HG03175 (cell line): ENCODE measurements at regions not wholly inside any gene's neighbourhood (a gene's known extent, or its start where the extent isn't known, plus 50 kb on each side); places are given as distances from the start of the nearest gene placed in this dataset.

Source experiments
- ATAC-seq: cut with Tn5 transposase; IDR thresholded peaks from one replicate; pipeline ENCODE4 v1.9.1; 2021; ENCODE audit warnings: mild to moderate bottlenecking, moderate library complexity; ENCODE audit not compliant: unreplicated experiment

DNA sequence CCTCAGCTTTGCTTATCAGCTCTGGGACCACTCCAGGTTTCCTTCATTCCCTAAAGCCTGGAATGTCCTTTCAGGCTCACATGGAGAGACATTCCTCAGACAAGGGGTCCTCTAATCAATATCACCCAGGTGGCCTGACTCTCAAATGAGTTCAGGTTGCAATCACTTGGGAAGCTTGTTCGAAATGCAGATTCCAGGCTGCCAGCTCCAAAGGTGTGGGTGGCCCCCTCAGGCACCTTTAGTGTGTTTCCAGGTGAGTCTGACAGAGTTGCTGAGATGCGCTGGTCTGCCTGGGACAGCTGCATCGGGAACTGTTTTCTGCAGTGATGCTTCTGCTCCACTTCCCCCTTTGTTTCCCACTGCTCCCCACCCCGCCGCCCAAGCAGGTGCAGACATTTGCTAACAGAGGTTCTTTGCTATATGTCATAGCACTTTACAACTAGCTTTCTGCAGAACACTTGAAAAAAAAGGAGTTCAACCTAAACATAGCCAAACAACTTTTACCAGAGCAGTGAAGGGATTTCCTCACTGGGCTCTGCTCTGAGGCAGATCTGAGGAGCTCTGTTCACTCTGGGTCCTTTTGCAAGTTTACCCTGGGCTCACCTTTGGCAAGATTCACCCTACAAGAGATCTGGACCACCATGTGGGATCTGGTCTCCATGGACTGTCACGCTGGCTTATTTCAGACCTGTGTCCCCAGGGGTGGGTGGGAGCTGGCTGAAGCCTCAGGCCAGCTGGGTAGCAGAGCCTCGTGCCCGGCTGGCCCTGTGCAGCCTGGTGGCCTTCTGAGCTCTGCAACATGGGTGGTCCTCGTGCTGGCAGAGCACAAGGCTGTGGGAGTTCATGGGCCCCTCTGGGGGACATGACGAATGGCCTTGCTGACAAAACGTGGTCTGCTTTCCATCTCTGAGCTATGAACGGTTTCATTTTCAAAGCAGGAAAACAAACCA is 539.6 kb downstream of the CCDC171 start:
- no peak for ATAC-seq

DNA sequence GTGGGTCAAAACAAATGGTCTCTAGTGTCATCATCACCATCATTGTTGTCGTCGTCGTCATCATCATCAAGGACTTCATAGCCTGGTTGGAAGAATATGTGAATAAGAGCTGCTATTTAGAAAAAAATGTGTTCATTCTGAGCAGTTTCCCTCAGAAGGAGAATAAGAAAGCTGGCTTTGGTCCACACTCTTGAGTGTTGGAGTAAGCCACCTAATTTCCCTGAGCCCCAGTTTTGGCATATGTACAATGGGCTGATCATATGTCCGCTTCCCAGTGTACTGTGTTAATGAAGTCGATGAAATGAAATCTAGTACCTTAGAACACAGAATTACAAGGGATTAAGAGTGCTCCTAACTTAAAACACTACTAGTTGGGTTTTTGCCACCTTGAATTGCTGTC is 545.5 kb downstream of the CCDC171 start:
- no peak for ATAC-seq

DNA sequence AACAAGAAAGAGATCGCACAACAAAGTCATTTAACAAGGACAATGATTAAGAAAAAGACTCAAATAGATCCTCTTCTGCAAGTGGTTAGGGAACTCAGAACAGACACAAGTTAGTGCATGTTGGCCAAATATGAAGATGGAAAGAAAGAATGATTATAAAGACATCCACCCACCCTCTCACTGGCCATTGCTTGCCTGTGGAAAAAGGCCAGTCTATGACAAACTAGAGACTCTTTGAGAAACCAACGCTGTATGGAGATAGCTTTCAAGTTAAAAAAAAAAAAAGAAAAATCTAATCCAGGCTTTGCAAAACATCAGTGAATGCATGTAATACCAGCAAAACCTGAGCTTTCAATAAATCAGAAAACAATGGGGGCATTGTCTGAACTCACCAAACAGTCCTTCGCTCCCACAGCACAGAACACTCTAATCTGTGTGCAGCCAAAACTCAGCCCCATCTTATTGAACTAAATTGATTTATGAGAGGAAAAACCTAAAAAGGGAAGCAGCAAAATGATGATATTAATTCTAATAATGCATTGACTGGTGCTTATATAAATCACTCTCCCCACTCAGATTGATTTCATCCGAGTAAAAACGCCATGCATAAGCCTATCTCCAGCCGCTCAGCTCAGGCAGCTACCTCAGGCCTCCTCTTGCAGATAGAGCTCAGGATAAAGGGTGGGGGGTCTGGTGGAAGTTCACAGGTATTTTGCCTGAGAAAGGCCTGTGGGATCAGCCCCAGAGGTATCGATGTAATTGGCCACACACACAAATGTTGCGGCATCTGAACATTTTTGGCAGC is 547.1 kb downstream of the CCDC171 start:
- no peak for ATAC-seq

DNA sequence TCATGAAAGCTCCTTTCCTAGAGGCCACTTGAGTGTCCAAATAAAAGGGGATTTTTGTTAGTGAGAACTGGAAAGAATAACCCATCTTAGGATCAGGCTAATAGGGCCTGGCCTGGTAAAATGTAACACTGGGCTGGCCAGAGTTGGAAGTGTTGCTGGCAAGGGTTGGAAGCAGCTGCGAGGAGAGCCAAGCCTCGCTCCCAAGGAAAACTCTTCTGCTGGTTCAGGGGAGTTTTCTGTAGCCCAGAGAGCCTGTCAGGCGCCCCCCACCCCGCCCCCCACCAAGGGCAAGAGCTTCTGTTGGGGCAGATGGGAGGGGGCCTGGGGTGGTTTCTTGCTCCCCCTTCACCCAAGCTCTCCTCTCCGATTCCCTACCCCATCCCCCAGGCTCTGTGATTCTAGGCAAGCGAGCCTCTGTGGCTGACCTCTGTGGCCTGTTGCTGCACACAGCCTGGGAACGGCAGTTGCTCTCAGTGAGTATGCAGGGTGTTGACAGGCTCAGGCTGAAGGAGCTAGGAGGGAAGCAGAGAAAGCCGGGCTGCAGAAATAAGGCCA is 547.8 kb downstream of the CCDC171 start:
- no peak for ATAC-seq

DNA sequence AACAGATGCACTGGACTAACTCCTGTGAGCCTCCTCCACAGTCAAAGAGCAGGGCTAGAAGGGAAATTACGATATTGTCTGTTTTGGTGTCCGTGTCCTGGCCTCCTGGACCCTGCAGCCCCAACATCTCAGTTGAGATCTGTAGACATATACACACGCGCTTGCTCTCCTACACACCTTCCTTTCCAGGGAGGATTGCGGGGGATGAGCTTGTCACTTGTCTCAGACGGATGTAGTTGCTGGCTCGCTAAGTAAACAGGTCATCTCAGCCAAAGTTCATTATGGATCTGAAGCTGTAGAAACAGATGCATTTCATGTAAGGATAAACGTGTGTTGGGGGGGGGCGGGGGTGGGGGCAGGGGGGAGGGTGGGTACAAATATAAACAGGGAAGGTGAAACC is 549.3 kb downstream of the CCDC171 start:
- ATAC-seq, result no peak

DNA sequence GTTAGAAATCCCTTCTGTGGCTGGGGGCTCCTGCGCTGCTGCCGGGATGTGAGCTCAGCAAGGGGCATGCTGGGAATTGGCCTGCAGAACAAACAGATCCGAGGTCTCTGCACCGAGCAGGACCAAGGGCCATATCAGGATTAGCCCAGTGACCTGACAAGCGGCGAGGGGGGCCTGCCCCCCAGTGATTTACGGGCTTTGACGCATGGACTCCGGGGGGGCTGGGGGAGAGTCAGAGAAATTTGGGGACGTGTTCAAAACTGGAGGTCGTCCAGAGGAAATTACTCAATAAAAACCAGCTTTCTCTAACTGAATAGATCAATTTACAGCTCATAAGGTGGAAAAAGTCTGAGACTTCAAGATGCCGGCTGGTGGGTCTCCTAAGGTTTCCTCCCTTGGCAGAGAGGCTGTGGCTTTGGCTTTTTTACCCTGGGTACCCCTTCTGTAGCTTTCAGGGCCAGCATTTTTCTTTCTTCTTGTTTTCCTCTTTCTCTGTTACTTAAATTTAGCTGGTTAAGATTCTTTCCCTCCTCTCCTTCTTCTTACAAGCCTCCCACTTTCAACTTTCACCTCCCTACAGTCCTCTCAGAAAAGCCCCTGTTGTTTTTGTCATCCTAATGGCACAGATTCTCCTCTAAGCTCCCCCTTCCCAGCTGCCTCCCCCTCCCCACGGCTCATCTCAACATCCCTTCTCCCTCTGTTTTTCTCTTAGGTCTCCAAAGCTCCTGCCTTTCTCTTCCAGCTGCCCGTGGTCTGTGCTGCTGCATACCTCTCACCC is 551.0 kb downstream of the CCDC171 start:
- ATAC-seq, result no peak

DNA sequence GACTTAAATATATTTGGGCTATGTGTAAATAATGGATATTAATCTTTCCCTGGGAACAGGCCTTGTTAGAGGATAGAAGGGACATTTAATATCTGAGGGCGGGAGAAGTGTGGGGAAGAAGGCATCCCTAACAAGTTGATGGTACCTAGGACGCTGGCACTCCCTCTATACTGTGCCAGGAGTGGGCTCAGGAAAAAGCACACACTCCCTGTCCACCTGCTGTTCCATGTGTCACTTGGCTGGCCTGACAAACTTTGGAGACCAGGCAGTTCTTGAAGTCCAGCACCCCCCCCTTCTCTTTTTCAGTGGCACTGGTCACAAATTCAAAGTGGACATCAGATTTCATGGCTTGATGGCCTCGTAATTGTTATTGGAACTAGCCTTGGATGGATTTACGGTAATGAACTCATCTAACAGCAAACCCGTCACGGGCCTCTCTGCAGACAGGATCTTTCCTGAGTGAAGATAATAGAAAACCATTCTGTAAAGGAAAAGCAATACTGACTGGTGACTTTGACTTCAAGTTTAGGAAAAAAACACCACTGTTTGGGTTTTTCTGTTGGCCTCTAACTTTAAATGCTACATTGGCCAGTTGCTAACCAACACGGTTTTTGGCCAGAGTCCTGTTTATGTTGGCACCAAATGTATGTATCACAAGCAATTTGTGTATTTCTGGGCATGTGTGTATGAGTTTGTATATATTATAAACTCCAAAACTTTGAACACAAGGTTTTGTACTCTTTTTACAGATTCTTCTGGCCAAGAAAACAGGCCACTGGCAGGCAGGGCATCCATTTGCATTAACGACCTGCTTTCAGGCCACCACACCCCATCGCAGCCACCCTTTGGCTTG is 552.6 kb downstream of the CCDC171 start:
- ATAC-seq, result no peak

DNA sequence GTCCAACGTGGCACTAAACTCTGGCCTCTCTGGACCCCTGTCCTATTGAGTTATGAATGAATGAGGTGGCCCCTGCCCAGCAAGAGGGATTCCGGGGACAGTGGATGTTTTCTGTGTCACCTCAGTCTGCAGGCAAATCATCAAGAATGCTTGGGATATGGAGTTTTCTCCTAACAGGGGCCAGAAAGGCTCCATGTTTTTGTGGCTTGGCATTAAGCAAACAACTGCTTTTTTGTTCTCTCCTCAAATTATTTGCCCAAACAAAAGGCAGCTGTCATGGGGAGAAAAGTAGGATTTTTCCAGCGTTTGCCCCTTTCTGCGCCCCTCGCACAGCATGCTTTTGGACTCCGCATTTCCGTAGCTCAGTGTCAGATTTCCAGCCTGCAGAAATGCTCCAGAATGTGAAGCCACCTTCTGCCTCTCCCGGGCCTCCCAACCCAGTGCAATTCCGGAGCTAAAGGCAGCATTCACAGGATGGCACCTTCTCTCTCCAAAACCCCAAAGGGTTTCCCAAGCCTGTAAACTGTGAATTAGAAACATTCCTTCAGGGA is 553.3 kb downstream of the CCDC171 start:
- no peak for ATAC-seq

DNA sequence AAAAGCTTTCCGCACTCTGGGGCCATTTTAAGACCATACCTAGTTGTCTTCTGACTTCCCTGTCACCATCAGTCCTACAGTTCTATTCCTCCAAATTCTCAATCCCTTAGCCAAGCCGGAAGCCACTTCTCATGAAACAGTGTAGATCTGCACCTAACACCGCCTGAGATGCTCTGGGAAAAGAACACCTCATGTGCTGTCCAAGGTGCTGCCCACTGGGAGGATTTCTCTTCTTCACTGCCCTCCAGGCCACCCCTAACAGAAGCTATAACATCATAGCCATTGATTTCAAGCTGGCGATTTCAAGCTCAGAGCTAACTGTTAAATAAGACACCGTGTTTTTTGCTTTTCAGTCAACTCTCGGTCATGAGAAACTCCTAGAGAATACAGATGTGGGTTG is 559.3 kb downstream of the CCDC171 start:
- ATAC-seq, result no peak

DNA sequence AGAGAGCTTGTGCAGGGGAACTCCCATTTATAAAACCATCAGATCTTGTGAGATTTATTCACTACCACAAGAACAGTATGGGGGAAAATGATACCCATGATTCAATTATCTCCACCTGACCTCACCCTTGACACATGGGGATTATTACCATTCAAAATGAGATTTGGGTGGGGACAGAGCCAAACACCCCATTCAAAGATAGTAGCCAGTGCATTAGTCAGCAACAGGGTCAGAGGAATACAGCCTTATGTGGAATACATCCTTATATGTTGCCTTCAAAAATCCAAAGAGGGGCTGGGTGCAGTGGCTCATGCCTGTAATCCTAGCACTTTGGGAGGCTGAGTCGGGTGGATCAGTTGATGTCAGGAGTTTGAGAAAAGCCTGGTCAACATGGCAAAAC is 563.2 kb downstream of the CCDC171 start:
- no peak for ATAC-seq

DNA sequence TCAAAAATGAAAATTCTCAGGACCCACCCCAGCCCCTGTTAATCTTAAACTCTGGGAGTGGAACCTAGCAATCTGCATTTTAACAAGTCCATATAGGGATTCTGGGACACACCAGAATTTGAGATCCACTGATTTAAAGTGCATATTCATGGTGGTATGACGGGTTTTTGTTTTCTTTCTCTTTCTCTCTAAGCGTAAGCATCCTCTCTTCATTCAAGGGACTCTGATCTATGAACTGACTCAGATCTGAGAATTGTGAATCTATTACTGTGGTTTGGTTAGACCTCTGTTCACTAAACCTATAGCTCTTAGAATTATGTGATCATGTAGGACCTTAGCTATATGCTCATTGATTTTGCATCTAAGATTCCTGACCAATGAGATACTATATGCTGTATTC is 565.2 kb downstream of the CCDC171 start:
- ATAC-seq, result no peak

DNA sequence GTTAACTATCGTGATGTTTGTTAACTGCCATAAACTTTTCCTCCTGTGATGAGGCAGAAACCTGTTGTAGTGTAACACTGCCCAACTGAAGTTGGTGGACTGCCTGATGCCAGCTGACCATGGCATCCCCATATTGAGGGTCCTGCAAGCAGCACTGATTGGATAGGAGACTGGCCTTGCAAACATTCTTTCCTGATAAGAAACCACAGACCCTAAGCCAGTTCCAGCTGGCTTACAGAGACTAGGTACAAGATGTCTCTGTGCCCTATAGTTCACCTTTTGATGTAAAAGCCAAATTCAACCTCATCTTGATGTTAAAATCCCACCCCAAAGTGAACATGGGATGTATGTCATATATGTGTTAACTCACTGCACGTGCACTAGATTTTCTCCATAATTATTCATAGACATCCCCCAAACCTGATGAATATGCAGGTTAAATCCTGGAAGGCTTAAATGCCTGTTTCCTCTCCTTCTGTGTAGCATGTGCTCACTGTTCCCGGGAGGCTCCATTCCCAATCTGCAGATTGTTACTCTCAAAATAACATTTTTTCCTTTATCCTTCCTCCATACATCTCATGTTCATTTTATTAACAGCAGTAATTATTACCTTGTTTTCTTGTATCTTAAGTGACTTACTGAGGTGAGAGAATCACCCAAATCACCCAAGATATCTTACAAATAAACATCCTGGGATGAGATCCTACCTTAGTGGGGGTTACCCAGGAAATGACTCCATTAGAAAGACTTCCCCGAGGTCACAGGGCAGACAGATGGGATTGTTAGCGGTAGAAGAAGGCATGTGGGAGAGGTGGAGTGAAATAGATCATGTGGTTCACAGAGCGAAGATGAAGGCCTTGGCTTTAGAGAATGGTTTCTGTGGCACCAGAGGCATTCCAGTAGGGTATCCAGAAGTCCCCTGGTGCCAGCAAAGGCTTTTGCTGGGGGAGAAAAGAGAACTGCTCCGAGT is 566.7 kb downstream of the CCDC171 start:
- no peak for ATAC-seq

DNA sequence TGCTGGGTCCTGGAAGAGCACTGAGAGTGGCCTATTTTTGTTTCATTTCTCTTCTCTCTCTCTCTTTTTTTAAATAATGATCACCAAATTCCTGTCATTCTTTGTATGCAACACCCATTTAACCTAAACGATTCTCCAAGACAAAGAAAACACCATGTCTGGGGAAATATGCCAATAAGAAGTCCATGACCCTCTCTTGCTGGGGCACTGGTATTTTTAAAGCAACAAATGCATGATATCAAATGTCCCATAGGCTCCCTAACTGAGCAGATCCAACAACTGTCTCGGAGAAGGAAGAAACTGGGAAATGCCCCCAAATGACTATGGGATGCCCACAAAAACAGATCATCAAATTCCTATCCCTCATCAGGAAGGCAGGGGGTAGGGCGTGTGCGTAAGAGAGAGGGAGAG is 567.4 kb downstream of the CCDC171 start:
- ATAC-seq, result no peak

DNA sequence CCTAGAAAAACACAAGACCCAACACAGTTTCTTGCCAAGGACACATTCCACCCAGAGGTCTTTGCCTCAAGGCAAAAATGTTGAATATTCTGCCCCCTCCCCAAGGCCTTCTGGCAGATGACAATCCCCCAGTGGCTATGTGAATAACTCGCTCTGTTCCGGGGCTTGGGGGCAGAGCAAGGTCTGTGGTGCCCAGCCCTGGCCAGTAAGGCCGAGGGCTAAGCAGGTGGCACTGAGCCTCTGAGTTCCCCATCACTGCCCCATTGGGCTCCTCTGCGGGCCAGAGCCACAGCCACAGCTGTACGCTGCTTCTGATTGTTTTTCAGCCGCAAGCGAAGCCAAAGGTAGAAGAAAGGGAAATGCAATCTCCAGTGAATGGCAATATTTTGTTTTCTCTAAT is 567.9 kb downstream of the CCDC171 start:
- ATAC-seq, result no peak

DNA sequence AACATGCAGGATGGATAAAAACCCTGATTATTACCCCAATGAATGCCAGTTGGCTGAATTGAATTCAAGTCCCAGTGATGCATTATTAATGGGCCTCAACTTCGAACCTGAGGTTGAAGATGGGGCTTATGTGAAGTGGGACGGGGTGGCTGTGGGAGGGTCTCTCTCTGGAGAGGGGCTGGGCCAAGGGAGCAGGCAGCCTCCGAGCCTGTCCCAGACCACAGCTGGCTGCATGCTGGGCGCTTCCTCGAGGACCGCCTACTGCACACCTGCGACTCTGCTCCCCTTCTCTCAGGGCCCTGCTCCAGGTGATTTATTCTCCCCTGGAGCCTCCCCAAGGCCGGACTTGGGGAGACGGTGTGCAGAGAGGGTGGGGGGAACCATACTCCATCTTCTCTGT is 568.3 kb downstream of the CCDC171 start:
- no peak for ATAC-seq

DNA sequence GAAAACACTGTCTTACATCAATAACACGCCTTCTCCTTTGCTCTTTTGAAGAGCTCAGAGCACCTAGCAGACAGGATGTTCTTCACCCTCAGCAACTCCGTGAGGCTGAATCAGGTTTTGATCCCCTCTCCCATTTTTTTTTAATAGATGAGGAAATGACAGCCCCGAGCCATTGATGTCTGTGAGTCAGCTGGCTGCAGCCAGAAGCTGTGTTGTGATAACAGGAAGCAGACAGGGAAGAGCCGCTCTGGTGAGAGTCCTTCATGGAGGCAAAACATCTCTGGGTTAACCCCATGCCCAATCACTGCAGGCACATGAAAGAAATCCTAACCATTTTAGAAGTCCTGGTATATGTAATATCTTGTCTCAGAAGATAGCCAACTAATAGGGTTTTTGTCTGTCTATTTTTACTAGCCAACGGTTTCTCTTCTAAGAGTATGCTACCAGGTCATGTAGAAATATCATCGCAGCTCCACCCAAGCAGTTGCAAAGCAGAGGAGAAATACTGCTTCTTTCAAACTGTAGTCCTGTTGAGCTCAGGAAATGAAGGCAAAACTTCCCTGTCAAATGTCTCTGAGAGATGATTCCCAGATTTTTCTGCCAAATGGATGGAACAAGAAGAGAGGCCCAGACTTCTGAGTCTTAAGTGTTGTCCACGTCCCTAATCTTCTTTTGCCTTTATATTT is 568.9 kb downstream of the CCDC171 start:
- no peak for ATAC-seq

DNA sequence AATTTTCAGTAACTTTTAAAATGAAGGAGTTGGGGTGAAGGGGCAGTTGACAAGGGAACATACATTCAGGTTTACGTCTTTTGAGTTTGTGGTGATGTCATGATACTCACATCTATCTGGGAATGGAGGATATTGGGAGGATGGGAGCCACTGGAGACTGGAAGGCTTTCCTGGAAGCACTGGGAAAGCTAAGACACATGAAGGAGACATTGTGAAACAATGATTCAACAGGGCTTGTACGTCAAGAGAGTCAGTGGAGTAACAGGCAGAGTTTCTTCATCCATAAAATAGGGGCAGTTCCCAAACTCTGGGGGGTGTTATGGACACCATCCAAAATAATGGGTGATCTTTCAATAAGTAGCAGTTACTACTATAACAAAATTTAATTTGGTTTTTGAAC is 572.8 kb downstream of the CCDC171 start:
- ATAC-seq, result no peak

DNA sequence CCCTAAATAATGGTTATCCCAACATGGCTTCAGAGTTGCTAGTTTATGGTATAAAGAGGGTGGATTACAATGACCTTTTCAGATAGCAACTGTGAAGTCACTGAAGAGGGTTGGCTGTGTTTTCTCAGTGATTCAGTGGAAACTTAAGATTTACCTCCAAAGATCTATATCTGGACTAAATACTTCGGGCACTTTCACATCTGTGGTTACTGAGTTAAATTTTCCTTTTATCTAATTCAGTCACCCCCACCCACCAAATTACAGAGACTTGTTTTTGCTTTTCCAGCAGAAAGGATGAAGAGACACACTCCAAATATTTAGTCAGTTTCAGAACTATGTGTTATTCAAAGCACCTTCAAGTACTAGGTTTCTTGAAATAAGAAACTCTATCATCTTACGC is 573.2 kb downstream of the CCDC171 start:
- no peak for ATAC-seq
